ENCODE measurements at regions not wholly inside any gene's neighbourhood (a gene's known extent, or its start where the extent isn't known, plus 50 kb on each side); places are given as distances from the start of the nearest gene placed in this dataset.

DNA sequence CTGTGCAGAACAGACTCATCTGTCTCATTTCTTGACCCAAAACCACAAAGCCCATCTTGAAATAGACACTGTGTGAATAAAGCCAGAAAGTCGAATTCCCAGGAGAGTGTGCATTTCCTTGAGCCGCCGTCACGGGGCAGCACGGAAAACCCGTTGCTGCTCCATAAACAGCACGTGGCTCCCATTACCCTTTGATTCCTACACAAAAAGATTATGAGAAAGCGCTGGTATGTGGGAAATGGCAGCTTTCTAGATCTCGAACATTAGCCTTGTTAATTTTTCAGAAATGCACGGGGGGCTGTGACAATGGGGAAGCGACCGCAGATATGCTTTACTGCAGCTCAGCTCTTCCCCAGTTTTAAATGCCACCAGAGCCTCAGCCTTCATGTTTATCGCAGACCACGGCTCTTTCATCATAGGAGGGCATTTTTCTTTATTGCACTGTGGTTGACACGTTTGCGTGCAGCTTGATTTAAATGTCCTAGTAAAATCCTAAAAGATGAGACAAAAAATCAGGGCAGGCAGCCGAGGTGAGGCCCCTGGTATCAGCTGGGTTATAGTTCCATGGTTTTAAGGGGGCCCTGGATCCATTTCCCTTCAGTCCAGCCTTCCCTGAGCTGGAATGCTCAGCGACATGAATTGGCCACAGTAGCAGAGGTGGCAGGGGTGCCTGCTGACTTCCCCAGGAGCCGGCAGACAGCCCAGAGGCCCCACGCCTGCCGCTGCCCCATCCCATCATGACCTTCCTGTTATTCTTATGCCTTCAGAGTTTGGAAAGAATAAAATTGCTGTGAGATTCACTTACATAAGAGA is 249.3 kb downstream of the NDUFA10 start:
- TF ChIP-seq, protein P1, sequence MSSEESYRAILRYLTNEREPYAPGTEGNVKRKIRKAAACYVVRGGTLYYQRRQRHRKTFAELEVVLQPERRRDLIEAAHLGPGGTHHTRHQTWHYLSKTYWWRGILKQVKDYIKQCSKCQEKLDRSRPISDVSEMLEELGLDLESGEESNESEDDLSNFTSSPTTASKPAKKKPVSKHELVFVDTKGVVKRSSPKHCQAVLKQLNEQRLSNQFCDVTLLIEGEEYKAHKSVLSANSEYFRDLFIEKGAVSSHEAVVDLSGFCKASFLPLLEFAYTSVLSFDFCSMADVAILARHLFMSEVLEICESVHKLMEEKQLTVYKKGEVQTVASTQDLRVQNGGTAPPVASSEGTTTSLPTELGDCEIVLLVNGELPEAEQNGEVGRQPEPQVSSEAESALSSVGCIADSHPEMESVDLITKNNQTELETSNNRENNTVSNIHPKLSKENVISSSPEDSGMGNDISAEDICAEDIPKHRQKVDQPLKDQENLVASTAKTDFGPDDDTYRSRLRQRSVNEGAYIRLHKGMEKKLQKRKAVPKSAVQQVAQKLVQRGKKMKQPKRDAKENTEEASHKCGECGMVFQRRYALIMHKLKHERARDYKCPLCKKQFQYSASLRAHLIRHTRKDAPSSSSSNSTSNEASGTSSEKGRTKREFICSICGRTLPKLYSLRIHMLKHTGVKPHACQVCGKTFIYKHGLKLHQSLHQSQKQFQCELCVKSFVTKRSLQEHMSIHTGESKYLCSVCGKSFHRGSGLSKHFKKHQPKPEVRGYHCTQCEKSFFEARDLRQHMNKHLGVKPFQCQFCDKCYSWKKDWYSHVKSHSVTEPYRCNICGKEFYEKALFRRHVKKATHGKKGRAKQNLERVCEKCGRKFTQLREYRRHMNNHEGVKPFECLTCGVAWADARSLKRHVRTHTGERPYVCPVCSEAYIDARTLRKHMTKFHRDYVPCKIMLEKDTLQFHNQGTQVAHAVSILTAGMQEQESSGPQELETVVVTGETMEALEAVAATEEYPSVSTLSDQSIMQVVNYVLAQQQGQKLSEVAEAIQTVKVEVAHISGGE (tag by site-specific recombination; conservative IDR thresholded peaks at IDR 0.05; ENCODE audit: low read depth) = no peak
- no peak for TF ChIP-seq ZNF175 (tag by site-specific recombination; IDR thresholded peaks at IDR 0.05)
- TF ChIP-seq YY1 (tag by site-specific recombination; IDR thresholded peaks at IDR 0.05) = no peak
- TF ChIP-seq TCF7L2 (IDR thresholded peaks at IDR 0.05; ENCODE audit: borderline replicate concordance, low read depth, low read length) = no peak
- TF ChIP-seq, protein P2, sequence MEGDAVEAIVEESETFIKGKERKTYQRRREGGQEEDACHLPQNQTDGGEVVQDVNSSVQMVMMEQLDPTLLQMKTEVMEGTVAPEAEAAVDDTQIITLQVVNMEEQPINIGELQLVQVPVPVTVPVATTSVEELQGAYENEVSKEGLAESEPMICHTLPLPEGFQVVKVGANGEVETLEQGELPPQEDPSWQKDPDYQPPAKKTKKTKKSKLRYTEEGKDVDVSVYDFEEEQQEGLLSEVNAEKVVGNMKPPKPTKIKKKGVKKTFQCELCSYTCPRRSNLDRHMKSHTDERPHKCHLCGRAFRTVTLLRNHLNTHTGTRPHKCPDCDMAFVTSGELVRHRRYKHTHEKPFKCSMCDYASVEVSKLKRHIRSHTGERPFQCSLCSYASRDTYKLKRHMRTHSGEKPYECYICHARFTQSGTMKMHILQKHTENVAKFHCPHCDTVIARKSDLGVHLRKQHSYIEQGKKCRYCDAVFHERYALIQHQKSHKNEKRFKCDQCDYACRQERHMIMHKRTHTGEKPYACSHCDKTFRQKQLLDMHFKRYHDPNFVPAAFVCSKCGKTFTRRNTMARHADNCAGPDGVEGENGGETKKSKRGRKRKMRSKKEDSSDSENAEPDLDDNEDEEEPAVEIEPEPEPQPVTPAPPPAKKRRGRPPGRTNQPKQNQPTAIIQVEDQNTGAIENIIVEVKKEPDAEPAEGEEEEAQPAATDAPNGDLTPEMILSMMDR (tag by site-specific recombination; IDR thresholded peaks at IDR 0.05) = no peak
- TF ChIP-seq, protein P3, sequence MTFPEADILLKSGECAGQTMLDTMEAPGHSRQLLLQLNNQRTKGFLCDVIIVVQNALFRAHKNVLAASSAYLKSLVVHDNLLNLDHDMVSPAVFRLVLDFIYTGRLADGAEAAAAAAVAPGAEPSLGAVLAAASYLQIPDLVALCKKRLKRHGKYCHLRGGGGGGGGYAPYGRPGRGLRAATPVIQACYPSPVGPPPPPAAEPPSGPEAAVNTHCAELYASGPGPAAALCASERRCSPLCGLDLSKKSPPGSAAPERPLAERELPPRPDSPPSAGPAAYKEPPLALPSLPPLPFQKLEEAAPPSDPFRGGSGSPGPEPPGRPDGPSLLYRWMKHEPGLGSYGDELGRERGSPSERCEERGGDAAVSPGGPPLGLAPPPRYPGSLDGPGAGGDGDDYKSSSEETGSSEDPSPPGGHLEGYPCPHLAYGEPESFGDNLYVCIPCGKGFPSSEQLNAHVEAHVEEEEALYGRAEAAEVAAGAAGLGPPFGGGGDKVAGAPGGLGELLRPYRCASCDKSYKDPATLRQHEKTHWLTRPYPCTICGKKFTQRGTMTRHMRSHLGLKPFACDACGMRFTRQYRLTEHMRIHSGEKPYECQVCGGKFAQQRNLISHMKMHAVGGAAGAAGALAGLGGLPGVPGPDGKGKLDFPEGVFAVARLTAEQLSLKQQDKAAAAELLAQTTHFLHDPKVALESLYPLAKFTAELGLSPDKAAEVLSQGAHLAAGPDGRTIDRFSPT (tag by site-specific recombination; IDR thresholded peaks at IDR 0.05) = no peak
- no peak for TF ChIP-seq ZNF777 (tag by site-specific recombination; IDR thresholded peaks at IDR 0.05; ENCODE audit: borderline replicate concordance)

Data from HEK293 (cell line).